NB4 (cell line): ENCODE measurements at regions not wholly inside any gene's neighbourhood (a gene's known extent, or its start where the extent isn't known, plus 50 kb on each side); places are given as distances from the start of the nearest gene placed in this dataset.

ENCODE experiments used
- DNase-seq: peaks from one replicate; pipeline ENCODE4 v3.0.0; 2010; ENCODE audit warnings: low read depth
- H3K4me3 ChIP-seq: one replicate; pipeline ENCODE4 v1.5.1; 2011; ENCODE audit warnings: mild to moderate bottlenecking, low read depth, low read length, moderate library complexity
- CTCF ChIP-seq: IDR thresholded peaks from one replicate; pipeline ENCODE4 v1.5.1; 2012; ENCODE audit warnings: low read depth, low read length
- MYC ChIP-seq: IDR thresholded peaks from 2 replicates; pipeline ENCODE4 v1.6.1; 2011; ENCODE audit warnings: low read depth, low read length
- POLR2A ChIP-seq: IDR thresholded peaks from 2 replicates; pipeline ENCODE4 v1.6.1; 2011; ENCODE audit warnings: mild to moderate bottlenecking; ENCODE audit not compliant: insufficient read length; ENCODE audit errors: extremely low read depth
- TF ChIP-seq, protein P1 (sequence below): IDR thresholded peaks from 2 replicates; pipeline ENCODE4 v1.6.1; 2011; ENCODE audit warnings: low read depth, low read length

DNA sequence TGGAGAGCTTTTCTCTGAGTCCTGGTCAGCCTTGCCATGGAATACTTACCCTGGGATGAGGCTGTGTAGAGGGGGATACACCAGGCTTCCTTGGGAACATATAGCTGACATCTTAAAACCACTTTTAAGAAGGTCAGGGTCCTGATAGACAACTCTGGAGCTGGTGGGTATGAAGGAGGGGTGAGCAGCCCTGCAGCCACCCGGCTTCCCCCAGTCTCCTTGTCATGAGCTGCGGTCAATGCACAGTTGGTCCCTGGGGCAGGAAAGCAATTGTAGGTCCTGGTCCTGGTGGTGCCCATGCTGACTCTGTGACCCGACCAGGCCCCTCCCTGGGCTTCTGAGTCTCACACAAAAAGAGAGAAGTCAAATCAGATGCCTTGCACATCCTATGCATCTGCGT lies 63.6 kb downstream of the MRPL36 start:
- no peak overlapping the region for H3K4me3 ChIP-seq
- TF ChIP-seq MYC = no peak
- TF ChIP-seq, protein P1, sequence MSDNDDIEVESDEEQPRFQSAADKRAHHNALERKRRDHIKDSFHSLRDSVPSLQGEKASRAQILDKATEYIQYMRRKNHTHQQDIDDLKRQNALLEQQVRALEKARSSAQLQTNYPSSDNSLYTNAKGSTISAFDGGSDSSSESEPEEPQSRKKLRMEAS = no peak
- TF ChIP-seq CTCF = no peak
- no peak for DNase-seq

DNA sequence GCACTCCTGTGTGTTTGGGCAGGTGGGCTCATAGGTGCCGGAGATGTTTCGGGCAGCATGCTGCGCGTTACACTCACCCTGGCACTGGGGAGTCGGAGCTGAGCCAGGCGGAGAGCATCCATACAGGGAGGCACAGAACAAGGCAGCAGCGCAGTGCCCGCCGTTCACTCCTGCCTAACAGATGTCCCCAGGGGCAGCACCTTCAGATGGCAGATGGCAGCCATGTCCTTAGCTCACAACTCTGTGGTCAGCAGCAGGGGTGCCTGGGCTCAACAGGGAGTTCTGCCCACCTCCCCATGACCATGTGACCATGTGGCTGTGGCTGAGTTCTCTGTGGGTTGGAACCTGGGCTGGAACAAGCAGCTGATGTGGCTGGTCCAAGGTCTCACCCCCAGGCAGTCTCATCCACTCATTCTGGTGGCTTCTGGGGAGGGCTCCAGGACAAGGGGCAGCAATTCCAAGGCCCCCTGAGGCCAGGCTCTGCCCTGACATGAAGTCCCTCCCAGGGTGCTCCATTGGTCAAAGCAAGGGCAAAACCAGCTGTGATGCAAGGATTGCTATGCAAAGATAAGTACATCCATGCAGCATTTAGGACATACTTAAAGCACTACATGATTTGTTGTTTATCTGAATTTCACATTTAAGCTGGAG lies 64.2 kb downstream of the MRPL36 start:
- TF ChIP-seq, protein P1 = no peak
- no peak for TF ChIP-seq CTCF
- TF ChIP-seq MYC = no peak
- TF ChIP-seq POLR2A = no peak
- no peak for DNase-seq
- H3K4me3 ChIP-seq = no peak overlapping the region

DNA sequence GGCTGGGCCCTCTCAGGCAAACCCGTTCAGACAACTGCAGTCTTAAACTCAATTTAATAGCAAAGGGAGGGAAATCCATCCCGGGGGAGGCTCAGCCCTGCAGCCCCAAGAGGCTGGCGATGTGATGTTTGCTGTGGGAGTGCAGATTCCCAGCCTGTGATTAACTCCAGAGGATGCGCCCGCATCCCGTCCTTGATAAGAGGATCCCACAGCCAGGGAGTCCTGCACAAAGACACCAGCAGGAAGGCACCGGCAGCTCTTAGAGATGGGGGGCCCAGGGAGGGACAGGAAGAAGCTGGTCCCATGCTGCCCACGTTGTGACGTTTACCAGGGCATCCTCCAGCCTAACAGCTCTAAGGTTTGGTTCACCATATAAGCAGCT lies 64.7 kb downstream of the MRPL36 start:
- no peak overlapping the region for H3K4me3 ChIP-seq
- TF ChIP-seq POLR2A (no peak), MYC (no peak), CTCF (no peak)
- TF ChIP-seq, protein P1 = no peak
- no peak for DNase-seq

- H3K4me3 ChIP-seq = no peak overlapping the region
- DNase-seq = no peak
- TF ChIP-seq CTCF (no peak), POLR2A (no peak), MYC (no peak)
- TF ChIP-seq, protein P1 = no peak
These were observed 65.2 kb downstream of the MRPL36 start for GRCh38 chr5:1734271-1734907.

GRCh38 chr5:1733369-1733768 lies 66.3 kb downstream of the MRPL36 start:
- TF ChIP-seq, protein P1 = no peak
- TF ChIP-seq POLR2A = no peak
- TF ChIP-seq CTCF = no peak
- TF ChIP-seq MYC = no peak
- DNase-seq = no peak
- no peak overlapping the region for H3K4me3 ChIP-seq
